ENCODE measurements at regions not wholly inside any gene's neighbourhood (a gene's known extent, or its start where the extent isn't known, plus 50 kb on each side); places are given as distances from the start of the nearest gene placed in this dataset.

GRCh38 chr21:29443411-29444010 lies 144.8 kb downstream of the BACH1 start:
- no TSS peak for BruUV-seq (replicated peaks)
- WGBS, 2 experiments (ENCODE audit: extremely low coverage in 2 of 2, insufficient read length in 1 of 2), result no CpG with 5 or more reads among the region's 1 CpG
- intact Hi-C loops (cut with micrococcal nuclease), result no loop called here

More at GRCh38 chr21:29443411-29444010, 144.8 kb downstream of the BACH1 start:
- H3K23ac ChIP-seq (ENCODE audit: low read depth, low read length), result no peak overlapping the region
- H2AFZ ChIP-seq (replicated peaks; ENCODE audit: low read length, poor library complexity), result no peak overlapping the region
- no peak overlapping the region for H3K4me3 ChIP-seq (ENCODE audit: insufficient read depth, low read depth, low read length)
- H3K79me1 ChIP-seq (ENCODE audit: low read depth in 1 of 2, low read length in 2 of 2), result peaks cover 3% of the 10 kb centered on the region in 2 experiments; a peak in 2 of 4 replicates
- in situ Hi-C loops (cut with MboI; ENCODE audit: low sequenced_read_pairs), result no loop called here
- H4K91ac ChIP-seq (ENCODE audit: insufficient read depth, low read depth, low read length), result no peak overlapping the region
- H3K4me2 ChIP-seq (ENCODE audit: low read depth, low read length), result no peak overlapping the region
- no peaks in the 10 kb centered on the region for H3K4me1 ChIP-seq (ENCODE audit: control insufficient read depth, insufficient read depth, low read length)
- H3K56ac ChIP-seq (ENCODE audit: extremely low read depth, insufficient read depth, low read length), result no peak overlapping the region
- H2BK20ac ChIP-seq (ENCODE audit: low read depth, low read length), result no peak overlapping the region
- H3K4ac ChIP-seq (ENCODE audit: low read depth, low read length), result no peak overlapping the region
- H2BK120ac ChIP-seq (ENCODE audit: low read depth, low read length), result no peak overlapping the region
- H2AK9ac ChIP-seq (replicated peaks; ENCODE audit: low read depth, low read length, poor library complexity), result no peak overlapping the region
- ChIA-PET POLR2A (ENCODE audit: unreplicated experiment) (no interaction called here), CTCF (no interaction called here)
- H2BK15ac ChIP-seq (ENCODE audit: low read depth, low read length), result no peak overlapping the region
- no peak for DNase-seq
- no peak overlapping the region for H2AK5ac ChIP-seq (ENCODE audit: low read depth, low read length)
- H3K27ac ChIP-seq (ENCODE audit: insufficient read depth, low read length), result no peak overlapping the region
- no peaks in the 10 kb centered on the region for H3K27me3 ChIP-seq (ENCODE audit: control insufficient read depth, insufficient read depth, low read length)
- no peak overlapping the region for H3K9ac ChIP-seq (ENCODE audit: low read depth, low read length)
- H4K5ac ChIP-seq (ENCODE audit: low read depth, low read length), result no peak overlapping the region
- no peak overlapping the region for H2BK5ac ChIP-seq (ENCODE audit: low read depth, low read length, poor library complexity, severe bottlenecking)
- no peak overlapping the region for H4K8ac ChIP-seq (ENCODE audit: low read depth in 2 of 2, low read length in 2 of 2)
- H3K36me3 ChIP-seq (ENCODE audit: control insufficient read depth, insufficient read depth, low read length), result no peaks in the 10 kb centered on the region
- ATAC-seq (ENCODE audit: low read depth), result no peak
- 0 out of 2 replicates have a peak, but pooled peaks cover 3% of the 10 kb centered on the region for H3K9me1 ChIP-seq (ENCODE audit: insufficient read depth, low read length)
- no peak for TF ChIP-seq MAZ (IDR thresholded peaks at IDR 0.05; ENCODE audit: borderline replicate concordance, low read depth, low read length)
- H3K18ac ChIP-seq (ENCODE audit: low read depth, low read length), result no peak overlapping the region
- H3K14ac ChIP-seq (replicated peaks; ENCODE audit: low read depth, low read length), result no peak overlapping the region
- dilution Hi-C loops (cut with HindIII; ENCODE audit: low sequenced_read_pairs, unreplicated experiment), result no loop called here
- H4K20me1 ChIP-seq (ENCODE audit: insufficient read depth, low read length), result no peaks in the 10 kb centered on the region
- peaks cover 3% of the 10 kb centered on the region; the same call in 1 of the 2 replicates for H3K9me3 ChIP-seq (ENCODE audit: control insufficient read depth, insufficient read depth, low read length)
